Stimulated activated CD4-positive, alpha-beta T cell treated with anti-CD3 and anti-CD28 coated beads, Interleukin-2, amount 100 ng/mL, for 4 hours (primary cell): ENCODE measurements at regions not wholly inside any gene's neighbourhood (a gene's known extent, or its start where the extent isn't known, plus 50 kb on each side); places are given as distances from the start of the nearest gene placed in this dataset.

Experiments used
- DNase-seq: peaks from one replicate; pipeline ENCODE4 v3.0.0-alpha.2; 2020; ENCODE audit warnings: low read depth

DNA sequence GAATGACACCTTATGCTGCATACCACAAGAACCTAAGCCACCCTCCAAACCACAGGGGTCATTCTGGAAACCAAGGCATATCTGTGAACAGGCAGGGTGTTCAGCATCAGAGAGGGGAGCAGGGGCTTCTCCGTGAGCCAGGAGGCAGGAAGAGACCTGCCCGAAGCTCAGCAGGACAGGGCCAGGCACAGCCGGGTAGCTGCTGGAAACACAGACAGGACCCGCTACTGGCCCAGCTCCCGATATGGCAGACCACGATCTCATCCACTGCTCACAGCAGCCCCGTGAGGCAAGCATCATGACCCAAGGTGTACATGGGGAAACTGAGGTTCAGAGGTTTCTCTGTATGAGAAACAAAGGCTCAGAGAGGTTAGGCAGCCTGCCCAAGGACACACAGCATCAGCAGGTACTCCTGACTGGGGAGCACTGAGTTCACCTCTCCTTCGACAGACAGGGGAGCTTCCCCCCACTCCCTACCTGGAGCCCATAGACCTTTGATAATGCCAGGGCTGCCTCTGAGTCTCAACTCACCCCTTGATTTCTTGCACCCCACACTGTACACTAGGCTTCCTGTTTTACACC, 317.7 kb downstream of the MATN1 start:
- DNase-seq = no peak

- DNase-seq = no peak
Measured at GRCh38 chr1:30405081-30405480, 318.3 kb downstream of the MATN1 start.

DNA sequence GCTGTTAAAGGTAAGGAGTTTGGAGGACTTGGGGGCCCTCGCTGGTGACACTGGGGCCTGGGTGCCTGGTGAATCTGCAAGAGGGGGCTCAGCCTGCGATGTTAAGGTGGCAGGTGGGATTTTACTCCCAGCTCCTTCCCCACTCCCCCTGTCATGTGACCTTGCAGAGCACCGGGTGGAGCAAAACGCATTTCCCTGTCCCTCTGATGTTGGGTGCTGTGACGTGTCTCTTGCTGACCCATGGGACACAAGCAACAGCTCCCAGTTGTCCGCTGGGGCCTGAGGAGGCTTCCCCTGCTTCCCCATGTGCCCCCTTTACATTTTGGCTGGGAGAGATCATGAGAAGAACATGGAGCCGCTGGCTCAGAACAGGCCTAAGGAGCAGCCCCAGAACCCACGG, 319.0 kb downstream of the MATN1 start:
- no peak for DNase-seq

DNA sequence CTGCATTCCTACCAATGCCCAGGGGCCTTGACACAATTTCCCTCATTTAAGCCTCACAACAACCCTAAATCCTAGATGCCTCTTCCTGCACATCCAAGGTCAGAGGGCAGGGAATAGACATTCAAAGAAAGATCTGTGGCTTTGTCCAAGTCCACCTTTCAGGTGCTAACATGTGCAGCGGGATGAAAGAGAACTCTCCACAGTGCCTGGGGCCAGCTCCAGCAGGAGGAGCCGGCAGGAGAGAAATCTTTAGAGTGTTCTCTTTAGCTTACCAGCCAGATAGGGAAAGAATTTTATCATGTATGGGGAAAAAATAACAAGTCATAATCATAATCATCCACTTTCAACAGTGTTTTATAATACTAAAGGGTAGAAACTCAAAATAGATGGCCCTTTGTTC, 319.7 kb downstream of the MATN1 start:
- DNase-seq = no peak

DNA sequence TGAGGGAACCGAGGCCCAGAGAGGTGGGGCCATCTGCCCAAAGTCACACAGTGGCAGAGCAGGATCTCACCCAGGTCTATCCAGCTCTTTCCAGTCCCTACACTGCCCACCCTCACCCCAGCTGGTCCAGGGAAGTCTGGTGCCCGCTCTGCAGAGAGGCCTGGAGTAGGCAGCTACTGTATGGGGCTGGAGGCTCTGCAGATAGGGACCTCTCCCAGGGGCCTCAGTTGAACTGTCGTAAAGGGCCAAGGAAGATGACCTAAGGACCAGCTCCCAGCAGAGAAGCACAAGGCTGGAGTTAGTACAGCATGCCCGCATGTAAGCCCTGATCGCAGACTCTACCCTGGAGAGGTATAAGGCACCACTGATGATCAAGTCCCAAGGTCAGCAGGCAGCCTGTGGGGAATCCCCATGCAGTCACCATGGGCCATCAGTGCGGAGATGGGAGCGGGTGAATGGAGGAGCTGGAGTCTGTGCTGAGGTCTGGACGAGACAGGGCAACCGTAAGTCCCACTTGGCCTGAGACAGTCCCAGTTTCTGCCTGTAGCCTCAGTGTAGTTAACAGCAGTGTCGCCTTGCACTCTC, 320.2 kb downstream of the MATN1 start:
- DNase-seq = no peak

DNA sequence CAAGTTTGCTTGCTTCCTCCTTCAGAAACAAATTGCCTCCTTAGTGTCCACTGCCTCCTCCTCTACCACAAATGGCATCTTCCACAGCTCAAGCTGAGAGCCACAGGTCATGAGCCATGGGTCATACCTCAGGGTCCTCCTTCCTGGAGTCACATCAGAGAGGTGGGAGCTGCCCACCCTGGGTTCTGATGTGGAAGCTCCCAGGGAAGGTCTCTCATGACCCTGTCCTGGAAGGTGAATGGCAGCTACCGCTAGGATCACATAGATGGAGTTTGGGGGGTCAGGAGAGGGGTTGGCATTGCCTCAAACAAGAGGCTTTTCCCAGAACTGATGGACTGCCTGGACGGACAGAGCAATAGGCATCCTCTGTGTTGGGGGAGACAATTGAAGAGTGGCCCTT, 321.4 kb downstream of the MATN1 start:
- DNase-seq = no peak

GRCh38 chr1:30400507-30400906, 322.9 kb downstream of the MATN1 start:
- DNase-seq = no peak

GRCh38 chr1:30399026-30399425, 324.4 kb downstream of the MATN1 start:
- DNase-seq = no peak

DNA sequence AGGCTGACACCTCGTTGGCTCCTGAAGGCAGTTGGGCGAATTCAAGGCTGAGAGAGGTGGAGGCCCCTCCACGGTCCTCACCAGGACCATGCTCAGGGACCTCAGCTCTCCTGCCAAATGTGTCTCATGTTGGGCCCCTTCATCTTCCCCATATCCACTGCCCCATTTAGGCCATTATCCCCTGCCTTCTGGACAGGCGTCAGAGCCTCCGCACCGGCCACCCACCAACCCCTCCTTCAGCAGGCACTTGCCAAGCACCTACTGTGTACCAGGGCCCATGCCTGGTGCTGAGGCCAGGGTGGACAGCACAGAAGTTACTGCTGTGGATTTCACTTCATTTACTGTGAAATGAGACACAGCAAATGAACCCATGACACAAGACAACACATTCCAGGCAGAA, 325.8 kb downstream of the MATN1 start:
- no peak for DNase-seq

GRCh38 chr1:30395631-30396030, 327.8 kb downstream of the MATN1 start:
- DNase-seq = no peak

GRCh38 chr1:30388386-30388785, 335.0 kb downstream of the MATN1 start:
- DNase-seq = no peak

GRCh38 chr1:30386156-30386926, 337.0 kb downstream of the MATN1 start:
- no peak for DNase-seq

DNA sequence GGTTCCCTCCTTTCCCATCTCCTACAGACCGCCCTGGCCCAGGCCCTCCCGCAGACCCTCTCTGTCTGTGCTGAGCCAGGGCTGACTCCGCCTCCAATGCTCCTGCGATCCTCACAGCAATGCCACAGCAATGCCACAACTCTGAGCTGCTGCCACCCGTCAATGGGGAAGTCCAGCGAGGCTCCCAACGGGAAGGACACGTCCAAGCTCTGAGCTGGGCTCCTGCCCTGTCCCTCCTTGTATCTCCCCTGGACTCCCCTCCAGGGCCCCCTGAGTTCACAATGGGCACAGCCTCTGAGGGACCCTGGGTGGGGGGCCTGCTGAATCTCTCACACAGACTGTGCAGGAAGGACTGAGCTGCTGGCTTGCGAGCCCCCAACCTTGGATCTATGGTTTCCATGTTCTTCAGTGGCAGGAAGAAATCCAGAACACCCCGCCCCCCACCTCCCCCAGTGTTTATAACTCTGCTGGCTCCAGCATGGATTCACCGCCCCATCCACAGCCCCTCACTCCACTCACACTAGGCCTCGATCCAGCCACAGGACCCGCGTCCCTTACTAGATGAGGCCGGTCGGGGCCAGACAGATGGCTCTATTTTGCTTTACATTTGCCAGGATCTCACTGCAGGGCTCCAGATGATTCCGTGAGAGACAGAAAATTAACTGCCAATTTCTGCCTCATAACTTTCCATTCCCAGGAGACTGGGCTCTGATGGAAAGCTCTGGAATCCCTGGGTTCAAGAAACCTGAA, 338.0 kb downstream of the MATN1 start:
- DNase-seq = no peak

GRCh38 chr1:30384286-30385245, 338.8 kb downstream of the MATN1 start:
- DNase-seq = no peak

DNA sequence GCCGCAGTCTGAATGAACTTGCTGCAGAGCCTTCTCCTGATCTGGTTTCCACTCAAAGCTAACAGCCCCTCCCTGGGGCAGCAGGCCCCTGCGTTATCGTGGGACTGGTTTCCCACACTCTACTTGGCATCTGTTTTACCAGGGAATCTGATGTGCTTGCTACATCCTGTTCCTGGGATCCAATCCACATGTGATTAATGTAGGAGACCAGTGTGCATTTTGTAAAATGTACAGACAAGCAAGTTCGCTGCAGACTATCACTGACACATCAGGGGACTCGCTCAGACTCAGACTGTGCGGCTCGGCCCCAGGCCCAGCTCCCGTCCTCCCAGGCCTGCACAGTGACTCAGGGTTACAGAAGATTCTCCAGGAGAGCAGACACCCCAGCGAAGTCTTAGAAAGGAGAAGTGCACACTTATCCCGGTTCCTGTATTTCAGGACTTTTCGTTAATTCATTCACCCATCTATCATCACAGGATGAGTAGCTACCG, 340.1 kb downstream of the MATN1 start:
- no peak for DNase-seq

DNA sequence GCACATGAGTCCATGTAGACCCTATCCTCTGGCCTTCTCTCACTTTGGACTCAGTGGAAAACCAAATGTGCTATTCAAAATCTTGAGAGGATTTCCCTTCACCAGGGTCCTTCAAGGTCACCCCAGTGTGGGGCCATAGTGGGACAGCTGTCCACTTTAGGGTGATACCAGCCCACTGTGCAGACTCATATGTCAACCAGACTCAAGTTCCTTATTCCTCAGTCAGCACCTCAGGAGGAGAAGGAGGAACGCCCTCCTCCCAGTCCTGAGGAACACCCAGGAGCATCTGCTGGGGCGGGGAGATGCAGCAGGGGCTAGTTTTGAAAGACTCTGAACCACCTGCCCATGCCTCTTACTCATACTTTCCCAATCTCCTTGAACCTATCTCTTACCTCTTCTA, 340.9 kb downstream of the MATN1 start:
- DNase-seq = no peak

GRCh38 chr1:30381671-30382365, 341.6 kb downstream of the MATN1 start:
- no peak for DNase-seq

- DNase-seq = no peak
Measured at GRCh38 chr1:30381266-30381665, 342.1 kb downstream of the MATN1 start.

DNA sequence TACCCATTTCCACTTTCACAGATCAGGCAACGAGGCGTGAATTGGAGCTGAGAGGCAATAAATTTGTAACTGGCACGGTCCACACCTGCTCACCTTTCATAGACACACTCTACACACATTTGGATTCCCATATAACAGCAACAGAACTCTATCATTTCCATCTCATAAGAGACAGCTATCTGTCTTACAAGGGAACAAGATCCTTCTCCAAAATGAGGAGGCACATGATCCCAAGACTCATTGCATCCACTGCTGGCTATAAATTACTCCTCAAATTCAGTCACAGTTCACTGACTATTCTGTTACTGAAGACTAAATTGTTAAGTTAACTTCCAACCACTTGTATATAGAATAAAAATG, 342.8 kb downstream of the MATN1 start:
- no peak for DNase-seq

DNA sequence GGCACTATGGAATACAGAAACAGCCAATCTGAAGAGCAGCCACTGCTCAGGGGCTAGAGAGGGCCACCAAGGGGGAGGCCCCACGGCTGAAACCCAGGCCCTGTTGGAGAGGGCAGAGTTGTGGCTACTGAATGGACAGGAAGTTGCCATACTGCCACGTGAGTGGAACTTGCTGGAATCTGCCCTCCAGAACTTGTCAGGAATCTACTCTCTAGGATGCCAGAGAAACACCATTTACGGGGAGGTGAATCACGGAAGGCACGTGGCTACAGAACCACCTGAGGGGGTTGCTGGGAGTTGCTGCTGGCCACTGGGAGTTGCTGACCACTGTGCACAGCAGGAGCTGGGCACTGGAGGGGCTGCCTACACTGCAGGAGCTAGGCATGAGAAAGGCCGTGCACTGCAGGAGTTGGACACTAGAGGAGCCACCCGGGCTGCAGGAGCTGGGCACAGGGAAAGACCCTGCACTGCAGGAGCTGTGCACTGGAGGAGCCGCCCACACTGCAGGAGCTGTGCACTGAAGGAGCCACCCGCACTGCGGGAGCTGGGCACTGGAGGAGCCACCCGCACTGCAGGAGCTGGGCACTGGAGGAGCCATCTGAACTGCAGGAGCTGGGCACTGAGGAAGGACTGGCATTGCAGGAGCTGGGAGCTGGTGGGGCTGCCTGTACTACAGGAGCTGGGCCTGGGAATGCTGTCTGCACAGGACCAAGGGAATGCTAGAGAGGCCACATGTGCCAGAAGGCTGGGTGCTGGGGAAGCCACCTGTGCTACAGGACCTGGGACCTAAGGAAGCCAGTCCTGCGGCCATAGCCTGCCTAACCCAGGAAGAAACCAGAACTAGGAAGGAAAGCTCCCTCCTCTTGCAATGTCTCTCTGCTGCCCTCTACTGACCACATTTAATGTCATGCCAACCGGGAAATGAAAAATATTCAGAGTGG, 343.4 kb downstream of the MATN1 start:
- DNase-seq = peak; percentile 31
